NCI-H345 treated with DMSO at 0.1 percent for 48 hours (cell line): ENCODE measurements at regions not wholly inside any gene's neighbourhood (a gene's known extent, or its start where the extent isn't known, plus 50 kb on each side); places are given as distances from the start of the nearest gene placed in this dataset.

Experiments
- DNase-seq: peaks from one replicate; lab custom pipeline; 2025; ENCODE audit not compliant: unreplicated experiment; lab: John Stamatoyannopoulos, UW

- DNase-seq: no peak
These were observed 2529.3 kb upstream of the PCDH20 start for GRCh38 chr13:63944911-63945310.

- DNase-seq: no peak
These were observed 2526.7 kb upstream of the PCDH20 start for GRCh38 chr13:63942372-63942771.

DNA sequence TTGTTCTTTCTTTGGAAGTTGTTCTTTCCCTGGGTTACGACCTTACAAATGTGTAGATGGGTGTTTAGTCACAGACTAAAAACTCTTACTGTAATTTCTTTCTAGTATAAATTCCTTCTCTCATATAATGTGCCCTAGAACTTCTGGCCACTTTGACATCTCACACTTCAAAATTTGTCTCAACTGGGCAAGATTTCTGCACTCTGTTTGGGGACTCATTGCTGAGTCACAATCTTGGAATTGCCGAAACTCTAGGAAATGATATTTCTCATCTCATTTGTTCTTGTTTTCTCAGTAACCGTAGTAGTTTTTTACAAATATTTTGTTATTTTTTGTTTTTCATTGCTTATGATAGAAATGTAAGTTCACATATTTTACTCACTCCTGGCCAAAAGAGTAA is 2523.2 kb upstream of the PCDH20 start:
- DNase-seq: no peak

- no peak for DNase-seq
These were observed 2494.9 kb upstream of the PCDH20 start for GRCh38 chr13:63910511-63910910.

DNA sequence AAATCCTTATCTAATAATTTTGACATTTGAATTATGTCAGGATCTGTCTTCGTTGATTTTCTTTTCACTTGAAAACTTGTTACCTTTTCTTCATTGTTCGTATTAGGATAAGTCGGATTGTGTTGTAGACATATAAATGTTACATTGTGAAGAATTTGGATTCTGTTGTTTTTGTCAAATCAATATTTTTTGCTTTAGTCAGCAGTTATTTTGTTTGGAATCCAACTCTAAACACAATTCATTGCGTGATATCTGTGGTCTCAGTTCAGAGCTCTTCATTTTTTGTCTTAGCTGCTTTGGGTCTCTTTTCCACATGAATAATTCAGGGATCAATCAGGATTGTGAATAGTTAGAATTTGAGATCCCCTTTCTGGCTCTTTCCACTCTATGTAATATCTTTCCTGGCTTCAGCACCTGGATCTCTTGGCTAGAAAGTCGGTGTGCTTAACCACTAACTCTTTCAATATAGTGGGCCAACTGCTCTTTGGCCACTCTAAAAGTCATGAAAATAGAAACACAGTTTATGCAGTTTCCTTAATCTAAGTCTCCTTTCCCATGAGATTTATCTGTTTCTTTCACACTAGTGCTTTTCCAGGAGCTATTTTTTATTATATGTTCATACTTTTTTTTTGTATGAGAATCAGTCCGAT is 2494.2 kb upstream of the PCDH20 start:
- no peak for DNase-seq

- no peak for DNase-seq
These were observed 2486.5 kb upstream of the PCDH20 start for GRCh38 chr13:63902141-63902540.

DNA sequence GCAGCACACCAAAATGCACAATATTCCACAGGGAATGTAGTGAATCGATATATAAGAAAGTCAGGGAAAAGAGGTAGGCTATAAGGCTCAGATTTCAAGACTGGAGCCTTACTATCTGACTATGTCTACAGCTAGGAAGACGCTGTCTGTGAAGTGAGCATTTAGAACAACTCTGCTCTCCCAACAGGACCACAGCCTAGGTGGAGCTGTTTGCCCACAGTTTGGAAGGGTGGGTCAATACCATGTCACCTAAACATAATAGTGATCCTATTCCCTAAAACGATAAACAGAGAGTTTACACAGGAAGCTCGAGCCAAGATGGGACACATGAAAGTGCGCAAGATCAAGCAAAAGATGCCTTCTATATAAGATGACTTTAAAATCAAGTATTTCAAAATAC is 2486.0 kb upstream of the PCDH20 start:
- DNase-seq: no peak

DNA sequence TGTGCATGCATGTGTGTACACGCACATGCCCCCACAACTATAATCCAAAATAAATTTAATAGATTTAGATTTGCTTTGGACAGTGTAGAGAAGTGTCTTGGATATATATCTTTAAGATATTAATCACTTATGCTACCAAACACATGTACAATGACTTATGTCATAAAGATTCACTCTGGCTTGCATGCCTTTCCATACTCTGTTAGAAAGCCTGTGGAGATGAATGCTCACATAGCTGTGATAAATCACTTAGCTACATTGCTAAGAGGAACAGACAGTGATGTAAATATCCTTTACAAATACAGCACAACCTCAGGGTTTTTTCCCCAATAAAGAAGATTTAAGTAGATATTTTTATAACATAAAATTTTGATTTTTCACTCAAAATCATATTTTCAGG is 2484.8 kb upstream of the PCDH20 start:
- no peak for DNase-seq

- no peak for DNase-seq
These were observed 2480.7 kb upstream of the PCDH20 start for GRCh38 chr13:63896321-63896720.

- DNase-seq: no peak
These were observed 2466.4 kb upstream of the PCDH20 start for GRCh38 chr13:63882052-63882451.

DNA sequence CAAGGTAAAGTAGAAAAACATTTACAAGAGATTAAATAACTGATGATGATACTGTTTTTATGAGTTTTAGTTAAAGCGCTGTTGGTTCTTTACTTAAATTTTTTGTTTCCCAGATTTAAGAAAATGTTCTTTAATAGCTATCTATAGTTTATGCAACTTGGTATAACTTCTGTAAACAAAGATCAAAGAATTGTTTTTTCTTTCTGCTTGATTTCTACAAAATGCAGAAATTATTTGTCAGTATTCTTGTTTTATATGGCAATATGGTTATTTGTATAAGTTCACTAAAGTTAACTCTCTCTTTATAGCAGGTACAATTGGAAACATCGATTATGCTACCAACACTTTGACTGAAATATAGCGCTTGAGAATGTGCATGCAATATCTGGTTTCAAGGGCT is 2465.1 kb upstream of the PCDH20 start:
- no peak for DNase-seq

GRCh38 chr13:63873936-63874335 is 2458.3 kb upstream of the PCDH20 start:
- DNase-seq: no peak

DNA sequence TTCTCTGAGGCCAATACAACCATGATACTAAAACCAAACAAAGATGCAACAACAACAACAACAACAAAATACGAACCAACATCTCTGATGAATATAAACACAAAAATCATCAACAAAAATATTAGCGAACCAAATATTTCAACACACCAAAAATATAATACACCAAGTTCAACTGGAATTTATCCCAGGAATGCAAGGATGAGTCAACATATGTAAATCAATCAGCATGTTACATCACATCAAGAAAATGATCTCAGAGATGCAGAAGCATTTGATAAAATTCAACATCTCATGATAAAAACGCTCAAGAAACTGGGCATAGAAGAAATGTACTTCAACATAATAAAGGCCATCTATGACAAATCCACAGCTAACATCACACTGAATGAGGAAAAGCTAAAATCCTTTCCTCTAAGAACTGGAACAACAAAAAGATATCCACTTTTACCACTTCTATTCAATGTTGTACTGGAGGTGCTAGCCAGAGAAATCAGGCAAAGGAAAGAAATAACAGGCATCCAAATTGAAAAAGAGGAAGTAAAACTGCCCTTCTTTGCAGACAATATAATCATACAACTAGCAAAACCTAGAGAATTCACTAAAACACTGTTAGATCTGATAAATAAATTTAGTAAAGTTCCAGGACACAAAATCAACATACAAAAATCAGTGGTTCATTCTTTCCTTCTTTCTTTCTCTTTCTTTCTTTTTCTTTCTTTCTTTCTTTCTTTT is 2448.7 kb upstream of the PCDH20 start:
- DNase-seq: no peak

DNA sequence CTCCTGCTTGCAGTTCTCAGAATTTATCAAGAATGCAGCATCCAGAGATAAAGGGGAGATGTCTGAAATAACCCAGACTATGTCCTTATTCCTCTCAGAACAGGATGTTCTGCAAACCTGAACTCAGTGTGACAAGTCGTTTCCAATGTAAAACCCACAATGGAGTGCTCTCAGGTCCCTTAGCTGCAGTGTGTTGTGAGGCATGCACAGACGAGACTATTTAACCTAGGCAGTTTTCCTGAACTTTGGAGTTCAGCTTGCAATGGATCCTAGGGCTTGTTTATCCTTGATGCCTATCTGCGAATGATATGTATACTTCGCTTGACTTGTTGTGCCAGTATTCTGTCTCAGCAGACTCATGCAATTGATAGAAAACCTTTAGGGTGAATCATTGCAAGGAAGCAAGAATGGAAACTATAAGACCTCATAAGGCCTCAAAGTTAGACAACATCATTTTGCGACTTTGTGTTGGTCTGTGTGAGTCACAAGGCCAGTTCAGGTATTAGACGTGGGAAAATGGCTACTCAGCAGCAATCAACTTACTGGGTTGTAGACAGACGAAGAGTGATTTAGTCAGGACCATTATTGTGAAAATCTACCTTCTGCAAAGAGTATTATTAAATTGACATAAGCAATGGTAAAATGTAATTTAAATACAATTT is 2439.9 kb upstream of the PCDH20 start:
- DNase-seq: no peak

DNA sequence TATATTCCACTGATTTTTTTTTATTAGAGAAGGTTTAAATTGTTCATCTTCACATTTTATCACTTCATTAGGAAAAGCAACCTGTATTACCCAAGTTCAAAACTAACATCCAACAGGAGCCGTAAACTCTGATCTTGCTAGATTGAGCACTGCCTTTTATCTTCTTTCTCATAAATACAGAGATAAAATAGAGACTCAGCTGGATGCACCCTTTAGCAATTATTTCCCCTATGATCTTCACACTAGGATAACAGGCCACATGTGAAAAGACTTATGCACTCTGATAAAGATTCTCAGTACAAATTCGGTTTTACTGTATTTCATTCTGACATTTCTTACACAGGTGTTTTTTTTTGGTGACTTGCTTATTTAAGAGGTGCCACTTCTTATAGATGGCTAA is 2438.2 kb upstream of the PCDH20 start:
- no peak for DNase-seq

GRCh38 chr13:63851526-63851925 is 2435.9 kb upstream of the PCDH20 start:
- DNase-seq: no peak

- DNase-seq: no peak
These were observed 2428.4 kb upstream of the PCDH20 start for GRCh38 chr13:63843766-63844699.

DNA sequence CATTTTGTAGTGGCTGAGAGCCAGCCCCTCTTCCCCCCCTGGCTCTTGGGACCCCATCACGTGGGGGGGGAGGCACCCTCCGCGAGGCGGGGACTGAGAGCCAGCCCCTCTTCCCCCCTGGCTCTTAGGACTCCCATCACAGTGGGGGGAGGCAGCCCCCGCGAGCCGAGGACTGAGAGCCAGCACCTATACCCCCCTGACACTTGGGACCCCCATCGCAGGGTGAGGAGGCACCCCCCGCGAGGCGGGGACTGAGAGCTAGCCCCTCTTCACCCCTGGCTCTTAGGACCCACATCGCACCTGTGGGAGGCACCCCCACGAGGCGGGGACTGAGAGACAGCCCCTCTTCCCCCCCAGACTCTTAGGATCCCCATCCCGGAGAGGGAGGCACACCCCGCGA is 2426.5 kb upstream of the PCDH20 start:
- DNase-seq: no peak

- DNase-seq: no peak
These were observed 2425.1 kb upstream of the PCDH20 start for GRCh38 chr13:63840551-63841421.

DNA sequence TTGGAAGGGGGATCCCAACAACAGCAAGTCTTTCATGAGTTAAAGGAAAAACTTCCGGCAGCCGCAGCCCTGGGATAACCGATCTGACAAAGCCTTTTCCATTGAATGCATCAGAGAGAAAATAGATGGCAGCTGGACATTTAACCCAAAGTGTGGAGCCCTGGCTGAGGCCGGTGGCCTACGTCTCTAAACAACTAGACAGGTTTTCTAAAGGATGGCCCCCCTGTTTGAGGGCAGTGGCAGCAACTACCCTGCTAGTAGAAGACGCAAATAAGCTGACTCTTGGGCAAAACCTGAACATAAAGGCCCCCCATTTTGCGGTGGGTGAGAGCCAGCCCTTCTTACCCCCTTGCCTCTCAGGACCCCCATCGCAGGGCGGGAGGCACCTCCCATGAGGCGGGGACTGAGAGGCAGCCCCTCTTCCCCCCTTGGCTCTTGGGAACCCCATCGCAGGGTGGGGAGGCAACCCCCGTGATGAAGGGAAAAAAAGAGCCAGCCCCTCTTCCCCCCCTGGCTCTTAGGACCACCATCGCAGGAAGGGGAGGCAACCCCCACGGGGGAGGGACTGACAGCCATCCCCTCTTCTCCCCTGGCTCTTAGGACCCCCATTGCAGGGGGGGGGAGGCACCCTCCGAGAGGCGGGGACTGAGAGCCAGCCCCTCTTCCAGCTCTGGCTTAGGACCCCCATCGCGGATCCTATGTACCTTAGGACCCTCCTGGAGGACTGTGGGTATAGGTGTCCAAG is 2422.9 kb upstream of the PCDH20 start:
- no peak for DNase-seq
